PC-3 (cell line): ENCODE measurements at regions not wholly inside any gene's neighbourhood (a gene's known extent, or its start where the extent isn't known, plus 50 kb on each side); places are given as distances from the start of the nearest gene placed in this dataset.

Experiments used
- ATAC-seq: fragments of 200-7000 bp; cut with Tn5 transposase; 2 replicates; pipeline ENCODE4 v1.9.1; 2020; ENCODE audit warnings: mild to moderate bottlenecking, moderate library complexity
- BruUV-seq: library from RNA; stranded (reverse); fragments of 400-500 nt; replicated peaks from 2 replicates; lab custom pipeline; 2021; lab: Mats Ljungman, UMichigan
- CTCF ChIA-PET: fragments of 300-600 bp; sonication (Branson Sonifier 250); formaldehyde crosslinking; loops from one replicate; lab custom pipeline; 2022; ENCODE audit warnings: antibody characterized with exemption; lab: Charles Lee
- POLR2A ChIA-PET: fragments of 300-600 bp; sonication (Branson Sonifier 250); formaldehyde crosslinking; loops from one replicate; lab custom pipeline; 2022; ENCODE audit warnings: antibody characterized with exemption; ENCODE audit not compliant: unreplicated experiment; lab: Charles Lee
- DNase-seq: peaks from one replicate; pipeline ENCODE4 v3.0.0-alpha.2; 2015
- H2AFZ ChIP-seq: fragments of 300-600 bp; sonication (generic); 2 replicates; pipeline ENCODE4 v1.6.0; 2016; ENCODE audit warnings: antibody characterized with exemption, low read length
- H3F3A ChIP-seq: fragments of 300-600 bp; sonication (generic); one replicate; pipeline ENCODE4 v1.6.0; 2017; ENCODE audit warnings: antibody characterized with exemption, low read length, control low read depth, mild to moderate bottlenecking; ENCODE audit not compliant: unreplicated experiment
- H3K27ac ChIP-seq: fragments of 300-600 bp; sonication (generic); 2 replicates; pipeline ENCODE4 v1.5.1; 2016; ENCODE audit warnings: mild to moderate bottlenecking, low read length
- H3K27me3 ChIP-seq: fragments of 300-600 bp; sonication (generic); 2 replicates; pipeline ENCODE4 v1.6.1; 2016; ENCODE audit warnings: low read length, mixed read lengths
- H3K36me3 ChIP-seq: fragments of 300-600 bp; sonication (generic); 2 replicates; pipeline ENCODE4 v1.6.1; 2016; ENCODE audit warnings: low read depth, mixed run types, low read length, mixed read lengths
- H3K4me1 ChIP-seq: fragments of 300-600 bp; sonication (generic); 2 replicates; pipeline ENCODE4 v1.5.1; 2016; ENCODE audit warnings: low read length; ENCODE audit not compliant: insufficient read depth
- H3K4me2 ChIP-seq: fragments of 300-600 bp; sonication (generic); 2 replicates; pipeline ENCODE4 v1.6.0; 2016; ENCODE audit warnings: low read length
- H3K4me3 ChIP-seq: fragments of 300-600 bp; sonication (generic); 2 replicates; pipeline ENCODE4 v1.5.1; 2016; ENCODE audit warnings: mild to moderate bottlenecking, low read length, mixed read lengths
- H3K79me2 ChIP-seq: fragments of 300-600 bp; sonication (generic); 2 replicates; pipeline ENCODE4 v1.6.1; 2017; ENCODE audit warnings: low read length, mixed read lengths
- H3K9ac ChIP-seq: fragments of 300-600 bp; sonication (generic); 2 replicates; pipeline ENCODE4 v1.6.0; 2016; ENCODE audit warnings: mild to moderate bottlenecking, low read length
- H3K9me2 ChIP-seq: fragments of 300-600 bp; sonication (generic); replicated peaks from 2 replicates; pipeline ENCODE4 v1.6.1; 2016; ENCODE audit warnings: mixed run types, low read length, mixed read lengths
- H3K9me3 ChIP-seq: fragments of 300-600 bp; sonication (generic); 2 replicates; pipeline ENCODE4 v1.6.1; 2016; ENCODE audit warnings: low read length, mixed read lengths
- H4K20me1 ChIP-seq: fragments of 300-600 bp; sonication (generic); 2 replicates; pipeline ENCODE4 v1.6.1; 2016; ENCODE audit warnings: low read length, mixed read lengths
- CTCF ChIP-seq: fragments of 300-600 bp; sonication (generic); conservative IDR thresholded peaks from 2 replicates; pipeline ENCODE4 v1.5.1; 2017; ENCODE audit warnings: antibody characterized with exemption, low read depth, mild to moderate bottlenecking, low read length
- EZH2 ChIP-seq: fragments of 300-600 bp; sonication (generic); IDR thresholded peaks from one replicate; pipeline ENCODE4 v1.6.1; 2017; ENCODE audit warnings: antibody characterized with exemption, mild to moderate bottlenecking, low read length; ENCODE audit not compliant: unreplicated experiment
- EZH2phosphoT487 ChIP-seq: fragments of 300-600 bp; sonication (generic); IDR thresholded peaks from 2 replicates; pipeline ENCODE4 v1.6.1; 2018; ENCODE audit warnings: mild to moderate bottlenecking, antibody characterized with exemption, low read length, borderline replicate concordance
- intact Hi-C: fragments of 100-400 bp; cut with micrococcal nuclease; formaldehyde crosslinking; loops from 2 replicates; pipeline ENCODE4 v1.9.0; 2023

GRCh38 chr13:99666146-99666805 lies 165.0 kb downstream of the TM9SF2 start:
- no peak for DNase-seq
- Histone ChIP-seq H3F3A (no peaks in the 10 kb centered on the region), H4K20me1 (no peaks in the 10 kb centered on the region), H3K36me3 (no peaks in the 10 kb centered on the region), H3K4me1 (no peaks in the 10 kb centered on the region), H3K27ac (no peak overlapping the region), H3K9me3 (no peaks in the 10 kb centered on the region), H3K9me2 (no peaks in the 10 kb centered on the region), H3K79me2 (no peaks in the 10 kb centered on the region), H3K27me3 (no peaks in the 10 kb centered on the region), H3K4me2 (no peak overlapping the region), H3K9ac (no peak overlapping the region), H3K4me3 (no peak overlapping the region), H2AFZ (no peak overlapping the region)
- ATAC-seq = no peak
- no TSS peak for BruUV-seq
- intact Hi-C loops = no loop called here
- no peak for TF ChIP-seq EZH2
- ChIA-PET CTCF (no interaction called here), POLR2A (no interaction called here)

- H3K27ac ChIP-seq = no peak overlapping the region
- BruUV-seq = no TSS peak
Measured at GRCh38 chr13:99665711-99666110, 164.4 kb downstream of the TM9SF2 start.

GRCh38 chr13:99663908-99664307 lies 162.6 kb downstream of the TM9SF2 start:
- H3K4me2 ChIP-seq = no peak overlapping the region
- no peak overlapping the region for H3K9ac ChIP-seq
- ChIA-PET CTCF (no interaction called here), POLR2A (no interaction called here)
- no peak for ATAC-seq
- H4K20me1 ChIP-seq = no peaks in the 10 kb centered on the region
- H3K27me3 ChIP-seq = no peaks in the 10 kb centered on the region
- intact Hi-C loops = no loop called here
- TF ChIP-seq CTCF = no peak
- TF ChIP-seq EZH2 = no peak
- no peak for TF ChIP-seq EZH2phosphoT487
- H3K79me2 ChIP-seq = no peaks in the 10 kb centered on the region
- no peak for DNase-seq
- no peaks in the 10 kb centered on the region for H3K4me1 ChIP-seq
- H2AFZ ChIP-seq = no peak overlapping the region
- H3K9me2 ChIP-seq = no peaks in the 10 kb centered on the region
- no TSS peak for BruUV-seq
- H3F3A ChIP-seq = no peaks in the 10 kb centered on the region
- H3K36me3 ChIP-seq = no peaks in the 10 kb centered on the region
- H3K9me3 ChIP-seq = no peaks in the 10 kb centered on the region
- H3K4me3 ChIP-seq = no peak overlapping the region
- no peak overlapping the region for H3K27ac ChIP-seq

More at GRCh38 chr13:99665711-99666110, 164.4 kb downstream of the TM9SF2 start:
- H2AFZ ChIP-seq = no peak overlapping the region
- H3K4me1 ChIP-seq = no peaks in the 10 kb centered on the region
- H3K79me2 ChIP-seq = no peaks in the 10 kb centered on the region
- no peaks in the 10 kb centered on the region for H3K9me3 ChIP-seq
- H4K20me1 ChIP-seq = no peaks in the 10 kb centered on the region
- H3K9me2 ChIP-seq = no peaks in the 10 kb centered on the region
- TF ChIP-seq EZH2 (no peak), EZH2phosphoT487 (no peak), CTCF (no peak)
- no peak overlapping the region for H3K9ac ChIP-seq
- no peaks in the 10 kb centered on the region for H3F3A ChIP-seq
- no peaks in the 10 kb centered on the region for H3K36me3 ChIP-seq
- H3K4me2 ChIP-seq = no peak overlapping the region
- no peaks in the 10 kb centered on the region for H3K27me3 ChIP-seq
- H3K4me3 ChIP-seq = no peak overlapping the region
- ChIA-PET POLR2A (no interaction called here), CTCF (no interaction called here)
- ATAC-seq (no peak), DNase-seq (no peak)
- intact Hi-C loops = no loop called here
